ENCODE measurements at regions not wholly inside any gene's neighbourhood (a gene's known extent, or its start where the extent isn't known, plus 50 kb on each side); places are given as distances from the start of the nearest gene placed in this dataset.
A peak's percentile ranks its signal among the peaks of the same experiment; 100 is the strongest.
"Not testable (repeated sequence)": the region's sequence is repeated elsewhere in the genome, so short reads cannot be mapped to it uniquely, and the experiment has no call there.

GRCh38 chr6:3617681-3618311, 133.7 kb downstream of the PXDC1 start:
- DNase-seq = no peak

GRCh38 chr6:3617192-3617631, 134.3 kb downstream of the PXDC1 start:
- DNase-seq = no peak

GRCh38 chr6:3616565-3617176, 134.8 kb downstream of the PXDC1 start:
- no peak for DNase-seq

- DNase-seq = no peak
These were observed 135.8 kb downstream of the PXDC1 start for GRCh38 chr6:3615391-3616380.

GRCh38 chr6:3614918-3615317, 136.6 kb downstream of the PXDC1 start:
- DNase-seq = no peak

GRCh38 chr6:3613565-3613964, 137.9 kb downstream of the PXDC1 start:
- DNase-seq = not testable (repeated sequence)

- DNase-seq = peak; percentile 77
These were observed 139.0 kb downstream of the PXDC1 start for GRCh38 chr6:3612341-3613041.

GRCh38 chr6:3610921-3611320, 140.6 kb downstream of the PXDC1 start:
- no peak for DNase-seq

GRCh38 chr6:3610206-3610605, 141.3 kb downstream of the PXDC1 start:
- DNase-seq = no peak

- no peak for DNase-seq
These were observed 142.1 kb downstream of the PXDC1 start for GRCh38 chr6:3609388-3609787.

- no peak for DNase-seq
These were observed 143.4 kb downstream of the PXDC1 start for GRCh38 chr6:3608159-3608558.

GRCh38 chr6:3607599-3607998, 143.9 kb downstream of the PXDC1 start:
- no peak for DNase-seq

- DNase-seq = no peak
These were observed 144.3 kb downstream of the PXDC1 start for GRCh38 chr6:3607171-3607570.

- no peak for DNase-seq
These were observed 146.7 kb upstream of the SLC22A23 start for GRCh38 chr6:3603340-3604130.

GRCh38 chr6:3601570-3601969, 144.7 kb upstream of the SLC22A23 start:
- DNase-seq = no peak

GRCh38 chr6:3597500-3598064, 140.7 kb upstream of the SLC22A23 start:
- no peak for DNase-seq

- no peak for DNase-seq
These were observed 139.9 kb upstream of the SLC22A23 start for GRCh38 chr6:3596766-3597165.

- DNase-seq = no peak
These were observed 137.4 kb upstream of the SLC22A23 start for GRCh38 chr6:3594201-3594600.

GRCh38 chr6:3593161-3593560, 136.3 kb upstream of the SLC22A23 start:
- DNase-seq = no peak

GRCh38 chr6:3592371-3592941, 135.6 kb upstream of the SLC22A23 start:
- no peak for DNase-seq

GRCh38 chr6:3591970-3592369, 135.1 kb upstream of the SLC22A23 start:
- no peak for DNase-seq
